ENCODE measurements at regions not wholly inside any gene's neighbourhood (a gene's known extent, or its start where the extent isn't known, plus 50 kb on each side); places are given as distances from the start of the nearest gene placed in this dataset.

- DNase-seq: no peak
Measured at GRCh38 chr1:221164951-221165838, 286.0 kb downstream of the HLX start.

GRCh38 chr1:221165839-221166500 lies 286.7 kb downstream of the HLX start:
- no peak for DNase-seq

- DNase-seq: no peak
Measured at GRCh38 chr1:221166559-221167318, 287.5 kb downstream of the HLX start.

GRCh38 chr1:221169447-221169889 lies 290.2 kb downstream of the HLX start:
- peak; percentile 53 for DNase-seq

GRCh38 chr1:221170171-221170570 lies 290.9 kb downstream of the HLX start:
- no peak for DNase-seq

GRCh38 chr1:221171768-221172167 lies 292.5 kb downstream of the HLX start:
- DNase-seq: no peak

GRCh38 chr1:221172841-221173240 lies 293.6 kb downstream of the HLX start:
- no peak for DNase-seq

GRCh38 chr1:221174330-221174993 lies 295.2 kb downstream of the HLX start:
- no peak for DNase-seq

- no peak for DNase-seq
Measured at GRCh38 chr1:221175249-221175648, 296.0 kb downstream of the HLX start.

GRCh38 chr1:221180704-221181368 lies 301.6 kb downstream of the HLX start:
- no peak for DNase-seq

GRCh38 chr1:221182791-221183533 lies 303.7 kb downstream of the HLX start:
- no peak for DNase-seq

GRCh38 chr1:221184131-221184794 lies 305.0 kb downstream of the HLX start:
- no peak for DNase-seq

GRCh38 chr1:221187174-221187573 lies 307.9 kb downstream of the HLX start:
- no peak for DNase-seq

GRCh38 chr1:221188458-221188857 lies 309.2 kb downstream of the HLX start:
- DNase-seq: no peak

- no peak for DNase-seq
Measured at GRCh38 chr1:221190249-221190648, 311.0 kb downstream of the HLX start.

- DNase-seq: no peak
Measured at GRCh38 chr1:221192055-221192454, 312.8 kb downstream of the HLX start.

- no peak for DNase-seq
Measured at GRCh38 chr1:221200464-221200863, 321.2 kb downstream of the HLX start.

- no peak for DNase-seq
Measured at GRCh38 chr1:221201773-221202172, 322.5 kb downstream of the HLX start.

GRCh38 chr1:221203224-221204054 lies 324.2 kb downstream of the HLX start:
- DNase-seq: peak; percentile 76

Measured in EL (cell line).